SH-SY5Y (cell line): ENCODE measurements at regions not wholly inside any gene's neighbourhood (a gene's known extent, or its start where the extent isn't known, plus 50 kb on each side); places are given as distances from the start of the nearest gene placed in this dataset.

Experiments used
- GATA2 ChIP-seq: IDR thresholded peaks from 2 replicates; pipeline ENCODE4 v1.6.1; 2011; ENCODE audit warnings: mild to moderate bottlenecking, low read depth, low read length
- GATA3 ChIP-seq: IDR thresholded peaks from 2 replicates; pipeline ENCODE4 v1.6.1; 2011; ENCODE audit warnings: low read depth, mild to moderate bottlenecking, low read length, moderate library complexity

DNA sequence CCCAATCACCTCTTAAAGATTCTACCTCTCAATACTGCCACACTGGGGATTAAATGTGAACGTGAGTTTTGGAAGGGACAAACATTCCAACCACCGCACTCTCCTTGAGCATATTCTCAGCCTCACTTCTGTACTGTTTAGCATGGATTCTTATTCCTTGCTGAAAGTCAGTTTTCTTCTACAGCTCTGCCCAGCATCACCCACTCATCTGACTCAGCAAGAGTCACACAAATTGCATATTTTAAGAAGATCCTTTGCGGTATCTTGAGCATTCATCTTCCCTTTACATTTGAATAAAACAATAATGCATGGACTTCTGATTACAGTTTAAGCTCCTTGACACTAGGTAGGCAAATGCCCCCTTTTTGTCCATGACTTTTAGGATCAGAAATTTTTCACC is 251.6 kb upstream of the MKLN1 start:
- no peak for TF ChIP-seq GATA2
- TF ChIP-seq GATA3: no peak
